ENCODE measurements at regions not wholly inside any gene's neighbourhood (a gene's known extent, or its start where the extent isn't known, plus 50 kb on each side); places are given as distances from the start of the nearest gene placed in this dataset.
"Not testable (repeated sequence)": the region's sequence is repeated elsewhere in the genome, so short reads cannot be mapped to it uniquely, and the experiment has no call there.

DNA sequence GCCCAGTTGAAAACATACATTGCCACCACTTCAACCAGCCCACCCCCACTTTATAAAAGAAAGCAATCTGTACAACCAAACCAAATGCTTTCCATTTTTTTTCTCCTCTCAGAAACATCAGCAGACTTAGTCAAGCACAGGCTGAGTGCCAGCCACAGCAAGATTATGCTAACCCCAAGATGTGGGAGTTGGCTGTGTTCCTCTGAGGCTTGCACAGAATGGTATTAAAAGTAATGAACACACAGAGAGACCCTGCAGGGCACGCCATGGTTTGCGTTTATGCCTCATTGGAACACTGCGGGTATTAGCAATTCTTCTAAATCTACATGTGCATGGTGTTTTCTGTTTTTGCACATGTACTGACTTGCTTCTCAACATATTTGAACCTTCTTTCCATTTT is 419.9 kb upstream of the GRAMD2B start:
- peak; percentile 10 for DNase-seq

DNA sequence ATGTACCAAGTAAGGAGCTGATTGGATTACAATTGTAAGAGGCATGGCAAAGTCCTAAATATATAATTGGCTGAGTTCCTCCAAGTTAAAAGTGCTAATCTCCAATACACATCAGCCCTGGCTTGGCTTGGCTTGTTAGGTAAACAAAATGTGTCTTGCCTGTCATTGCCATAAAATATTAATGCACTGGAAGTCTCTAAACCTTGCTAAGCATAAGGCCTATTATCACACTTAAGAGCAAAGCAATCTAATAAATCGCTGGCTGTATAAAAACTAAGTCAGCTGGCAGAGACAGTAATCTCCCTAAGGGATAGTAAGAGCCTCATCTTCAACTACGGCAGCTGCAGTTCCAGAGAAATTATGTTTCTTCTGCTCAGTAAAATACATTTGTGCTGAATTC is 418.6 kb upstream of the GRAMD2B start:
- peak; percentile 64 for DNase-seq

DNA sequence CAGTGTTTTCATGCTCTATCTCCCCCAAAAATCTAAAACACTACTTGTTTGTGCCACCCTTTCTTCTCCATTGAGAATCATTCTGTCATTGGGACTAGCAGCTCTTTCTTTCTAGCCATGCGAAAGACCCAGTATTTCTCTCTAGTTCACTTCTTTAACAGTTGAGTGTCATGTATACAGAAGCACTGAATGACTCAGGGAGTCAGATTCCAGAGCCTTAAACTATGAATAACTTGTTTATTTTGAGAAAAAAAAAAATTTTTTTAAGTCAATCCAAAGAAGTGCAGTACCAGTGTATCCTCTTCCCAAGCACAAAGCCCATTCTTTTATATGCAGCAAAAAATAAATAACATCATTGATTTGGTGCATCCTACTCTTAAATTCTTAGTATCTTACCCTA is 415.4 kb upstream of the GRAMD2B start:
- DNase-seq: no peak

DNA sequence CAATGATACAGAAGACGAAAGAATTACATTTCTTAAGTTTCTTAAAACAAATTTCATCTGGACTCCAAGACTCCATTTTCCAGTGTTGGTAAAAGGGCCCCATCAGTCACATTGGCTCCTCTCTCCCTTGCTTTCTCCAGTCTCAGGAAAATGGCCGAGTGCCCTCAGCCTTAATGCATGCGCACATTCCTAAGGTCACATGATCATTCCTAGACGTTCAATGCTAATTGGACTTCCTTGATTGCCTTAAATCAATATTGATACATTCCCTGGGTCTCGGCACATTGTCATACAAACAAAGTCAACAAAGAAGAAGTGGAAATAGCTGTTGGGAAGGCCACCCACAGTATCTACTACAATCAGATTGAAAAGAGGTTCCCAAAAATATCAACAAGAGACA is 413.6 kb upstream of the GRAMD2B start:
- DNase-seq: no peak

DNA sequence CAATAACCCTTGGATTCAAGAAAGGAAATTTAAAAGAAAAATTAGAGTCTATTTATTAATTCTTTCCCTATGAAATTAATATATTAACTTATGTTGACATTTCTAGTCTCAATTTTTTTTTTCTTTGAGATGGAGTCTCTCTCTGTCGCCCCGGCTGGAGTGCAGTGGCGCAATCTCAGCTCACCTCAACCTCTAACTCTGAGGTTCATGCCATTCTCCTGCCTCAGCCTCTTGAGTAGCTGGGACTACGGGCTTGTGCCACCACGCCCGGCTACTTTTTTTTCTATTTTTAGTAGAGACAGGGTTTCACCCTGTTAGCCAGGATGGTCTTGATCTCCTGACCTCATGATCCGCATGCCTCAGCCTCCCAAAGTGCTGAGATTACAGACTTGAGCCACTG is 411.7 kb upstream of the GRAMD2B start:
- DNase-seq: not testable (repeated sequence)

DNA sequence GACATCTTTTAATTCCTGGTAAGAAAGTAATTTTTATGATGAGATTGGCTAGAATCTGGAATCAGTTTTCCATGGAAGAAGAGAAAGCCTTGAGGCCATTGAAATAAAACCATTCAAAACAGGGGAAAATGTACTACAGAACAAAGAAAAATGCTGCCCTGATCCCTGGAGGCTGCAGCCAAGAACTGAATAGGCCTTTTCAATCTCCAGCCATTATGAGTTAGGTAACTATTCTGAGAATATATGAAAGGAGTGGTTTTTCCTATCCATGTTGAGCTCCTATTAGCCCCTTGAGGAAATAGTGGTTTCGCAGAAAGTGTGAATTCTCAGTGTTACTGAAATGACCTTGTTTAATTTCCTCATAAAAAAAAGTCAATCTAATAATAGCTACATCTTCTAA is 408.5 kb upstream of the GRAMD2B start:
- no peak for DNase-seq

DNA sequence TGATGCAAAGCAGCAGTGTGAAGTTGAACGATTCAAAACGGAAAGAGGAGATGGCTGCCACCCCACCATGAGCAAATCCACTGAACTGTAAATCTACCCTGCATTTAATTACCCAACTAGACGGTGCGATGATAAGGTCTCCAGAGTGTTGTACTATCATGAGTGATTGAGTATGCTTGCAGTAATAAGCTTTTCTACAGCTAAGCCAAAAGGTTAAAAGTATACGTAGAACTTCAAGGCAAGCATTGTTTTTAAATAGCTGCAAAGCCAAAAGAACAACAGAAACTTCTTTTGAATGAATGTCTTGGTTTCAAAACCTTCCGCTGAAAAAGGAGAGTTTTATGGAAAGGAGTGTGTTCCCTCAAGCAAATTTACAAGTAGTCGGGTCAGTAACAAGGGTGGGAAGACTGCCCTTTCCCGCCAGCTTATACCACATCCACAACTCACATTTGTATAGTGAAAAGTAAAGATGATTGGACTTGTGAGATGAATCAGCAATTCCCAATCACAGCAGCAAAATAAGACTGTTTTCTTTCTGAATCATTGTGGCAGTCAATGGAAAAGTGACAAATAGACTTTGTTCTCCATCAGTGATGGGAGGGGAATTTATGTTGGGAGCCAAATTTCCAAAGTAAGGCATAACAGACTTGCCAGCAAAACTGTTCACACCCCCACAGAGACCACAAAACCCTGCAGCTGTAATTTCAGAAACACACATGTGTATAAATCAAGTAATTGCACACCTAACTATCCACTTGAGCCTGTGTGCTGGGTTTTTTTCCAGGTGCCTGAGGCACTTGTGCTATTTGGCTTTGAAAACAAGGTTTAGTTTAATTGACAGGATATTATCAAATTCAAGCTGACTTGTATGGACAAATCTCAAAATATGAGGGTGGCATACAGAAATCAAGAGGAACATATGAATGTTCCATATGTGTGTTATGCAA is 407.7 kb upstream of the GRAMD2B start:
- peak; percentile 37 for DNase-seq

DNA sequence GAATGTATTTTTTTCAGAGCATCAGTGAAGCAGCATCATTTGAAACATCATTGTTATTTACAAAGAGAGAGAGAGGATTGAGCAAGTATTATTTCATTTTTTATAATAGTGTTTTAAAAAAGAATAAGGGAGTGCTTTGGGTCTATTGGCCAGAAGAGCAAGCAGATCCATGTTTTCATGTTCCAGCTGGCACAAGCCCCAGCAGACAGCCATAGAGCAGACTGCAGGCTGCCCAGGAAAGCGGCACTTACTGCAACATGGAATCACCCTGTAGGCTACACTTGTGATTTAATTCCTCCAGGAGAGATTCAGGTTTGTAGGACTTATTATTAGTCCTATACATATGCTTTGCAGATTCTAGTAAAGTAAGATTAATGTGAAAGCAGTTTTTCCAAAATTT is 407.0 kb upstream of the GRAMD2B start:
- peak; percentile 57 for DNase-seq

DNA sequence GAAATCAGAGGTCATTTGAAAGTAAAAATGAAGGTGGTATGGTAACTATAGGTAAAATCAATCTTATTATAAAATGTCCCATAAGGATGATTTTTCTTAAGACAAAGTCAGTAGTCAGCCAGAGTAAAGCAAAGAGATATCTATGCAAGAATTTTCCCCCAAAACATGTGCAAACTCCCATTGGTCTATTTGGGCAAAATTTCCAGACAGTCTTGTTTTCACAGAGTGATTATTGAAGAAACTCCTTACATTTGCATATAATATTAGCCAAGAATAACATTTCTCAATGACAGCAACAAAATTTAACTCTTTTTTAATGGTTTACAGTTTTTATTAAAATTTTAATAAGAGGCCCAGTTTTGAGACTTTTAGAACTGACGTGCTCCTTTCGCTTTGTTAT is 406.1 kb upstream of the GRAMD2B start:
- DNase-seq: no peak

DNA sequence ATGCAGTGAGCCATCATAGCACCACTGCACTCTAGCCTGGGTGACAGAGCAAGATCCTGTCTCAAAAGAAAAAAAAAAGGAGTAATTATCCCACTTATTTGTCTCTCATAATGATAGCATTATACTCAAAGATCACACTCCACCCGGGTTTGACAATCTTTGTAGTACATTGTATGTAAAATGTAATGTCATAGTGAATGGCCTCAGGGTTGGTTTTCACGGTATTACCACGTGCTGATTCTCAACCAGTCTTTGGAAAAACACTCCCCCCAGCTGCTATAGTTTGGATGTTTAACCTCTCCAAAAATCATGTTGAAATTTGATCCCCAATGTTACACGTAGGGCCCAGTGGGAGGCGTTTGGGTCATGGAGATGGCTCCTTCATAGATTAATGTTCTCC is 402.4 kb upstream of the GRAMD2B start:
- no peak for DNase-seq

DNA sequence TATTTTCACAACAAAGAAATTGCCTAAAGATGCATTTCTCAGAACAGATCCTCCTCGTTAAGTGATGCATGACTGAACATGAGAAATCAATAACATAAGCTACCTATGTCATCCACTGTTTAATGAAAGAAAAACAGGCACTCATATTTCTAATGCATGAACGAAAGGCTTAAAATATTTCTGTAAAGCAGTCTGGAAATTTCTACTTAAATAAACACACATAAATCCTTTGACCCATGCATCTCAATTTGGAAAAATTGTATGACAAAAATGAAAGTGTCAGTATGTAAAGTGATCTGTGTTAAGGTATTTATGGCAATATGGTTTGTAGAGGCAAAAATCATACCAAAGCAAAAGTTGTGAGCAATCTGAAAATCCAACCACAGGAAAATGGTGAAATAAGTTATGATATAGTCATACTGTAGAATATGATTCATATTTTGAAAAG is 399.2 kb upstream of the GRAMD2B start:
- DNase-seq: no peak

DNA sequence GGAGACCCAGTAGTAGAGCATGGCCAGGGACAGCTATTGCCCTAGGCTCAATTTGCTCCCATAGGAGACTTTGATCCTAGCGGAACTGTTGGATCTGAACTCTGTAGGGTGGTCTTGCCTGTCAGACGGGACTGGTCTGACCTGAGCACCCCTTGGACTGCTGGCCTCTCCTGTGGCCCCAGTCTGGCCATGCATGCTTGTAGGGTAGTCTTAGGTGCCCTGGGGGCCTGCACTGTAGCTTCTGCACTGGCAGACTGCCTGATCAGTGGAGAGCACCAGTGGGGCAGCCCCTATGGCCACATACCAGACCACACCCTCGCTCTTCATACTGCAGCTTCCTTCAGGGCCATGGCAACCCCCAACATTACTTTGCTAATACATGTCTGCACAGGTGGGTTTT is 396.1 kb upstream of the GRAMD2B start:
- no peak for DNase-seq

DNA sequence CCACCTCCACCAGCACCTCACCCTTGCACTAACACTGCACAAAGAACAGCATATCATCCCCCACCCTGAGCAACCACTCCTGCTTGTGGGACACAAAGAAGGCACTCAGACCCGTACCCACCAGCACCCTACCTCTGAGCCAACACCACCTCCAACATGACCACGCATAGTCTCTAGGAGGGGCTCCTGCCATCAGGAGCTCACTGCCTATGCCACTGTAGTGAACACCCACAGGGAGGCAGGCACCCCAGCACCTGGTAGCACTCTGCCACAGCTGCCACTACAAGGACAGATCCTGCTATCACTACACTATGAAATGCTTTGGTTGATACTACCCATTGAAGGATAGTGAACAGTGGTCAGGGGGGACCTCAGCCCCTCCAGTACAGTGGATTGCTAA is 395.6 kb upstream of the GRAMD2B start:
- no peak for DNase-seq

DNA sequence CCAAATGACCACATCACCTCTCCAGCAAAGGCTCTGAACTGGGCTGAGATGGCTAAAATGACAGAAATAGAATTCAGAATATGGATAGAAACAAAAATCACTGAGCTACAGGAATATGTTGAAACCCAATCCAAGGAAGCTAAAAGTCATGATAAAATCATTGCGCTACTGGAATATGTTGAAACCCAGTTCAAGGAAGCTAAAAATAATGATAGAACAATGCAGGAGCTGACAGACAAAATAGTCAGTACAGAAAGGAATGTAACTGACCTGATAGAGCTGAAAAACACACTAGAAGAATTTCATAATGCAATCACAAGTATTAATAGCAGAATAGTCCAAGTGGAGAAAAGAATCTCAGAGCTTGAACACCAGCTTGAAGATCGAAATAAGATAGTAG is 394.9 kb upstream of the GRAMD2B start:
- no peak for DNase-seq

DNA sequence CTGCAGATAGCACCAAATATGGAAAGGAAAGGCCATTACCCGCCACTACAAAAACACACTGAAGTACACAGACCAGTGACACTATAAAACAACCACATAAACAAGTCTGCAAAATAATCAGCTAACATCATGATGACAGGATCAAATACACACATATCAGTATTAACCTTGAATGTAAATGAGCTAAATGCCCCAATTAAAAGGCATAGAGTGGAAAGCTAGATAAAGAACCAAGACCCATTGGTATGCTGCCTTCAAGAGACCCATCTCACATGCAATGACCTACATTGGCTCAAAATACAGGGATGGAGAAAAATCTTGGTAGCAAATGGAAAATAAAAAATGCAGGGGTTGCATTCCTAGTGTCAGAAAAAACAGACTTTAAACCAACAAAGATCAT is 393.9 kb upstream of the GRAMD2B start:
- DNase-seq: not testable (repeated sequence)

DNA sequence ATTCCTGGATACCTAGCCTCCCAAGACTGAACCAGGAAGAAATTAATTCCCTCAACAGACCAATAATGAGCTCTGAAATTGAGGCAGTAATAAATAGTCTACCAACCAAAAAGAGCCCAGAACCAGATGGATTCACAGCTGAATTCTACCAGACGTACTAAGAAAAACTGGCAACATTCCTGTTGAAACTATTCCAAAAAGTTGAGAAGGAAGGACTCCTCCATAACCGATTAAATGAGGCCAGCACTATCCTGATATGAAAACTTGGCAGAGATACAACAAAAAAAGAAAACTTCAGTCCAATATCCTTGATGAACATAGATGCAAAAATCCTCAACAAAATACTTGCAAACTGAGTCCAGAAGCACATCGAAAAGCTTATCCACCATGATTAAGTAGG is 392.5 kb upstream of the GRAMD2B start:
- no peak for DNase-seq

DNA sequence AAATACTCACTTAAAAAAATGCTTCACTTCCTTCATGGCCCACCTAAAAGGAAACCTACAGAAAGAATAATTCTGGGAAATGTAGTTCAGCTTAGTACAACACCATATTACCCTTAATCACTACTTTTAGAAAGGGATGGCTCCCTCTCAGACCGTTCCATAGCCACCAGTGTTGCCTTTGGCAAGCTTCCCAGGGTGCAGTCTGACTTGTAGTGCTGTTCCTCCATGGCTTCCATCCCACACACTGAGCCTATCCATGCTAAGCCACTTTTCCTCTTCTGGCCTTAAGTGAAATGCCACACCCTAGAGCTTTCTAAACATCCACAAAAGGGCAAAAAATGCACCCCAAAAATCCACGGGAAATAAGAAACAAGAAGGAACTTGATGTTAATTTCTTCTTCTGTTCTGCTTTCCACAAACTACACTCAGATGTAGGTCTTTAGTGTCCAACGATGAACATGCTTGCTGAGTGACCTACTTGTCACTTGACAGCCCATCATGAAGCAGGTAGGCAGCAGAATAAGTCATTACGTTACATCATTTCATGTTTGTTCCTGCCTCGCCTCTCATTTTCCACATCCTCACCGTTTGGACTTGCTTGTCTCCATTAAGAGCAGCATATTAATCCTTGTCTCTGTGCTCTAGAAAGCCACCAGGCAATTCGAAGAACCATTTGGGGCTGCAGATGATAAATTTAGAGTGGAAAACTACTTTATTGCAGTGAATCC is 391.1 kb upstream of the GRAMD2B start:
- no peak for DNase-seq

DNA sequence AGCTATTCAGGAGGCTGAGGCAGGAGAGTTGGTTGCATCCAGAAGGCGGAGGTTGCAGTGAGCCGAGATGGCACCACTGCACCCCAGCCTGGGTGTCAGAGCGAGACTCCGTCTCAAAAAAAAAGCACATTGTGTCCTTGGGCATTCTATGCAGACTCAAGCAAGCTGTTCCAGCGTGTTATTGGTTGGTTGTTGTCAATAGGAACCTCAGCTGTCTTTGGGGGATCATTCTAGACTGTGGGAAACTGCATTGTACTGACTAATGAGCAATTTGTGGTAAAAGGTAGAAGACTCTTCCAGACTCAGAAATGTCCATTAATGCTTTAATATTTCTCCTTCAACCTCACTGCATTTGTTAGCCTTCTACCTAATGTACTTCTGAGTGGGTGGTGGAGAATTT is 379.5 kb upstream of the GRAMD2B start:
- DNase-seq: no peak

DNA sequence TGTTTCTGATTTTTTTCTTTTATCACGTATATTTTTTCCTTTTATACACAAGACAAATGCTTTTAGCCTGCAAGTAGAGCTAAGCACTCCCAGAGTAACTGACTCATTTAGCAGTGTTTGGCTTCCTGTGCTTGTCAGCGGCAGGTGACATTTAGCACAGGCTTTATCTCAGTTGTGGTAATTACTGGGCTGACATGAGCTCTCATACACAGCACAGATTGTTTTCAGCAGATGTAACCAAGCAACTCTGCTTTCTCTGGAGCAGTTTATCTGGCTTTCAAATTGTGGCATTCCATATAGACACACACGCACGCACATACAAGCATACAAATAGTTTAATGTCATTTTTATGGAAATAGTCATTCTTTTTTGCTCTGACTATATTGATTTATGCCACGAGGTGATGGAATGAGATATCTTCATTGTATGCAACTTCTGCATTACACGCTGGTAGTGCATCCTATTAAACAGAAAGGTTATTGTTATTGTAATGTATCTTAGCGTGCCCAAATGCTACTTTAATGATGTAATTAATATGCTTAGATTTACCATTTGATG is 379.0 kb upstream of the GRAMD2B start:
- peak; percentile 35 for DNase-seq

DNA sequence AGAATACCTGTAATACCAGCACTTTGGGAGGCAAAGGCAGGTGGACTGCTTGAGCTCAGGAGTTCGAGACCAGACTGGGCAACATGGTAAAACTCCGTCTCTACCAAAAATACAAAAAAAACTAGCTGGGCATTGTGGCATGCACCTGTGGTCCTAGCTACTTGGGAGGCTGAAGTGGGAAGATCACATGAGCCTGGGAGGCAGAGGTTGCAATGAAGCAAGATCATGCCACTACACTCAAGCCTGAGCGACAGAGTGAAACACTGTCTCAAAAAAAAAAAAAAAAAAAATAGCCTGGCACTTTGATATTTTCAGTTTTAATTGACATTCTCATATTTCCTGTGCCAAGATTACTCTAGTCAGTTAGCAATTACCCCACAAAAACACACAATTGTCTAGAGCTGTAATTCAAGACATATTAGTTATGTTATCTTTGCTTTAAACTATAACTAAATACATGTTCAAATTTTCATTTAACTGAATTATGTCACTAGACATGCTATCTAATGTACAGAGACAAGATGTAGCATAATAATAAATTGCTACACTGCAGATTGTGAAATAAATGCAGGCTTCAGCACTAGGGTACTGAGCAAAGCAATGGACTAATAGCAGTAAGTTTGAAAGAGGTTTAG is 378.2 kb upstream of the GRAMD2B start:
- DNase-seq: no peak

DNA sequence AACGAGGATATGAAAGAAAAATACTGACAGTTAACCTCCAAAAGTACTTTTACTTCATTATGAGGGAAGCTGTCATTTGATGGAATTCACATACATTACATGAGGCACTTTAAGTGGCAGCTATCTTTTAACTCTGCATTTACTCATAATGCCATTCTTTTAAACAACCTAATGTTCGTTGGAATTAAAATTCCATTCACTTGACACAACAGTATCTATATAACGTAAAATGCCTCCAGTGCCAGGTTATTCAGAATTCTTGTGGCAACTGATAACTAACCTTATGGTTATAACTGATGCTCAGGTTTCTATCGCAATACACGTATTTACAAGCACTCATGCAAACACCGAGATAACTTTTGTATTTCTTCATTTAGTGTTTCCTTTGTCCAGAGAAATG is 376.9 kb upstream of the GRAMD2B start:
- DNase-seq: no peak

DNA sequence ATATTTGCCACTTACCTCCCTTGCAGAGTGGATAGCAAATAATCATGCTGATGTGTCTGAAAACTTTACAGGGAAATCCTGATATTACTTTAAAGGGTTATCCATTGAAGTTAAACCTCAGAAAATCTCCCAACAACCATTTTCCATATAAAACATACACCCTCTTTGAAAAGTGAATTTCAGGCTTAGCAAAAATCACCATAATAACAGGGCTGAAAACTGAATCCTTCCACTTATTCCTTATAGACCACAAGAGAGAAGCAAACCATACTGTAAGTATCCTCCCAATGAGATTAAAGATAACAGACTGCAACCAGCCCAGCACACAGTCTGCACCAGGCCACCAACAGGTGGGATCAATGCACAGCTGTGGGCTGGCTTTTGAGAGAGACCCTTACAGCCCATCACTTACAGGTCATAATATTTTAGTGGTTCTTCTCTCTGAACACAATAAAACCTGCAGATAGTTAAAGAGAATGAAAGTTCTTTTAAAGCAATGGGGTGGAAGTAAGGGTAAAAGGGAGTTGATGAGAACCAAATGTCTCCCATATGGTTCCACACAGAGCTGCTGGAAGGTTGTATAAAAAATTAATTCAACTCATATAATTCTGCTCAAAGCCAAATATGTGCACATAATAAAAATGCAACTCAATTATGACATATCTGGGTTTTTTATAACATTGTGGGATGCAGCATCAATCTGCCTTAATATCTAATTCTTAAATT is 376.2 kb upstream of the GRAMD2B start:
- no peak for DNase-seq
